Neutrophil (primary cell): ENCODE measurements at regions not wholly inside any gene's neighbourhood (a gene's known extent, or its start where the extent isn't known, plus 50 kb on each side); places are given as distances from the start of the nearest gene placed in this dataset.

Experiments used
- H3K27ac ChIP-seq: fragments of 200-600 bp; sonication (generic); 2 replicates; pipeline ENCODE4 v1.5.1; 2016; ENCODE audit warnings: mild to moderate bottlenecking, moderate library complexity
- H3K27me3 ChIP-seq: fragments of 200-600 bp; sonication (generic); 2 replicates; pipeline ENCODE4 v1.6.0; 2016; ENCODE audit warnings: mild to moderate bottlenecking
- H3K36me3 ChIP-seq: fragments of 200-600 bp; sonication (generic); 2 replicates; pipeline ENCODE4 v1.5.1; 2017
- H3K4me1 ChIP-seq, 2 experiments: fragments of 200-600 bp in 1 of 2; sonication (generic) in 1 of 2; 1 replicate in 1 of 2; 2 replicates in 1 of 2; pipeline versions ENCODE4 v1.5.1 to v1.6.1; 2013 to 2016; ENCODE audit warnings: low read depth in 1 of 2, low read length in 1 of 2, mild to moderate bottlenecking in 1 of 2, moderate library complexity in 1 of 2; ENCODE audit not compliant: control insufficient read depth in 1 of 2, insufficient read depth in 1 of 2
- H3K4me3 ChIP-seq, 2 experiments: fragments of 200-600 bp in 1 of 2; sonication (generic) in 1 of 2; 1 replicate in 1 of 2; 2 replicates in 1 of 2; pipeline ENCODE4 v1.5.1; 2013 to 2016; ENCODE audit warnings: low read depth in 1 of 2, low read length in 1 of 2, mild to moderate bottlenecking in 1 of 2, moderate library complexity in 1 of 2
- H3K9me3 ChIP-seq: fragments of 200-600 bp; sonication (generic); 2 replicates; pipeline ENCODE4 v1.5.1; 2016
- CTCF ChIP-seq: fragments of 200-600 bp; sonication (generic); IDR thresholded peaks from 2 replicates; pipeline ENCODE4 v1.5.1; 2016; ENCODE audit warnings: antibody characterized with exemption

- Histone ChIP-seq H3K27ac (no peak overlapping the region), H3K27me3 (no peaks in the 10 kb centered on the region), H3K4me1 (no peaks in the 10 kb centered on the region), H3K9me3 (no peaks in the 10 kb centered on the region), H3K36me3 (no peaks in the 10 kb centered on the region), H3K4me3 (no peak overlapping the region)
- TF ChIP-seq CTCF: no peak
These were observed 655.4 kb downstream of the LTN1 start for GRCh38 chr21:28337315-28337714.

- H3K36me3 ChIP-seq: no peaks in the 10 kb centered on the region
- H3K4me3 ChIP-seq: no peak overlapping the region
- no peak for TF ChIP-seq CTCF
- H3K9me3 ChIP-seq: no peaks in the 10 kb centered on the region
- H3K4me1 ChIP-seq: no peaks in the 10 kb centered on the region
- no peak overlapping the region for H3K27ac ChIP-seq
- no peaks in the 10 kb centered on the region for H3K27me3 ChIP-seq
These were observed 656.4 kb downstream of the LTN1 start for GRCh38 chr21:28336314-28336713.

- Histone ChIP-seq H3K4me1 (no peaks in the 10 kb centered on the region), H3K27ac (no peak overlapping the region), H3K27me3 (no peaks in the 10 kb centered on the region), H3K4me3 (no peak overlapping the region), H3K9me3 (no peaks in the 10 kb centered on the region), H3K36me3 (no peaks in the 10 kb centered on the region)
- no peak for TF ChIP-seq CTCF
These were observed 658.3 kb downstream of the LTN1 start for GRCh38 chr21:28334407-28334806.

- H3K4me3 ChIP-seq: no peak overlapping the region
- H3K27me3 ChIP-seq: no peaks in the 10 kb centered on the region
- H3K4me1 ChIP-seq: no peaks in the 10 kb centered on the region
- no peaks in the 10 kb centered on the region for H3K9me3 ChIP-seq
- no peak for TF ChIP-seq CTCF
- H3K36me3 ChIP-seq: no peaks in the 10 kb centered on the region
- H3K27ac ChIP-seq: no peak overlapping the region
These were observed 659.0 kb downstream of the LTN1 start for GRCh38 chr21:28333578-28334075.

- TF ChIP-seq CTCF: no peak
- Histone ChIP-seq H3K36me3 (no peaks in the 10 kb centered on the region), H3K4me3 (no peak overlapping the region), H3K9me3 (no peaks in the 10 kb centered on the region), H3K4me1 (no peaks in the 10 kb centered on the region), H3K27me3 (no peaks in the 10 kb centered on the region), H3K27ac (no peak overlapping the region)
These were observed 659.9 kb downstream of the LTN1 start for GRCh38 chr21:28332796-28333195.

- no peak overlapping the region for H3K27ac ChIP-seq
- no peaks in the 10 kb centered on the region for H3K36me3 ChIP-seq
- H3K4me1 ChIP-seq: no peaks in the 10 kb centered on the region
- H3K4me3 ChIP-seq: no peak overlapping the region
- H3K9me3 ChIP-seq: no peaks in the 10 kb centered on the region
- TF ChIP-seq CTCF: no peak
- H3K27me3 ChIP-seq: no peaks in the 10 kb centered on the region
These were observed 667.1 kb downstream of the LTN1 start for GRCh38 chr21:28325618-28326017.
